ENCODE measurements at regions not wholly inside any gene's neighbourhood (a gene's known extent, or its start where the extent isn't known, plus 50 kb on each side); places are given as distances from the start of the nearest gene placed in this dataset.
"Not testable (repeated sequence)": the region's sequence is repeated elsewhere in the genome, so short reads cannot be mapped to it uniquely, and the experiment has no call there.

- Mint-ChIP-seq H3K27ac (no peak overlapping the region), H3K27me3 (ENCODE audit: low read depth) (peaks cover 2% of the 10 kb centered on the region), H3K36me3 (ENCODE audit: low read depth) (no peaks in the 10 kb centered on the region), H3K4me3 (no peak overlapping the region), H3K4me1 (ENCODE audit: low read depth) (peaks cover 18% of the 10 kb centered on the region), H3K9me3 (no peaks in the 10 kb centered on the region)
- CTCF ChIA-PET, result interaction anchor here (1.6 kb wide), 1 partner anchor 85 kb away, joined by 7 read pairs; no protein-coding TSS in a partner anchor
- no peak for DNase-seq
- intact Hi-C loops (cut with micrococcal nuclease), result no loop called here
Observed at GRCh38 chr17:6919158-6919557, 76.7 kb upstream of the ALOX12 start.

- CTCF ChIA-PET, result interaction anchor here (0.6 to 2.7 kb wide), 3 partner anchors 52 to 98 kb away, joined by 4 to 10 read pairs (median 4); no protein-coding TSS in a partner anchor
- peaks cover 27% of the 10 kb centered on the region for H3K4me1 Mint-ChIP-seq (ENCODE audit: low read depth)
- no peak overlapping the region for H3K4me3 Mint-ChIP-seq
- intact Hi-C loops (cut with micrococcal nuclease), result no loop called here
- H3K27me3 Mint-ChIP-seq (ENCODE audit: low read depth), result no peaks in the 10 kb centered on the region
- peaks cover 3% of the 10 kb centered on the region for H3K36me3 Mint-ChIP-seq (ENCODE audit: low read depth)
- H3K9me3 Mint-ChIP-seq, result peaks cover 3% of the 10 kb centered on the region
- H3K27ac Mint-ChIP-seq, result no peak overlapping the region
- no peak for DNase-seq
Observed at GRCh38 chr17:6923385-6923784, 72.5 kb upstream of the ALOX12 start.

GRCh38 chr17:6924208-6924607, 71.6 kb upstream of the ALOX12 start:
- intact Hi-C loops (cut with micrococcal nuclease), result no loop called here
- CTCF ChIA-PET, result interaction anchor here (0.6 to 2.7 kb wide), 2 partner anchors 51 to 80 kb away, joined by 4 to 10 read pairs; no protein-coding TSS in a partner anchor
- no peak for DNase-seq
- Mint-ChIP-seq H3K9me3 (peaks cover 3% of the 10 kb centered on the region), H3K27ac (no peak overlapping the region), H3K36me3 (ENCODE audit: low read depth) (peaks cover 3% of the 10 kb centered on the region), H3K4me3 (no peak overlapping the region), H3K27me3 (ENCODE audit: low read depth) (no peaks in the 10 kb centered on the region), H3K4me1 (ENCODE audit: low read depth) (peaks cover 27% of the 10 kb centered on the region)

- CTCF ChIA-PET, result interaction anchor here (1.8 to 3.6 kb wide), 3 partner anchors 12 to 78 kb away, joined by 6 to 26 read pairs (median 7); no protein-coding TSS in a partner anchor
- peaks cover 3% of the 10 kb centered on the region for H3K9me3 Mint-ChIP-seq
- intact Hi-C loops (cut with micrococcal nuclease), result no loop called here
Observed at GRCh38 chr17:6926667-6927066, 69.2 kb upstream of the ALOX12 start.

GRCh38 chr17:6927290-6928126, 68.3 kb upstream of the ALOX12 start:
- Mint-ChIP-seq H3K27ac (no peak overlapping the region), H3K9me3 (peaks cover 3% of the 10 kb centered on the region), H3K4me1 (ENCODE audit: low read depth) (peaks cover 23% of the 10 kb centered on the region), H3K4me3 (no peak overlapping the region), H3K27me3 (ENCODE audit: low read depth) (no peaks in the 10 kb centered on the region), H3K36me3 (ENCODE audit: low read depth) (peaks cover 3% of the 10 kb centered on the region)
- intact Hi-C loops (cut with micrococcal nuclease), result no loop called here
- DNase-seq, result no peak
- CTCF ChIA-PET, result interaction anchor here (1.8 to 3.6 kb wide), 3 partner anchors 12 to 77 kb away, joined by 6 to 26 read pairs (median 7); no protein-coding TSS in a partner anchor

More at GRCh38 chr17:6926667-6927066, 69.2 kb upstream of the ALOX12 start:
- H3K27me3 Mint-ChIP-seq (ENCODE audit: low read depth), result no peaks in the 10 kb centered on the region
- peaks cover 3% of the 10 kb centered on the region for H3K36me3 Mint-ChIP-seq (ENCODE audit: low read depth)
- DNase-seq, result no peak
- H3K4me1 Mint-ChIP-seq (ENCODE audit: low read depth), result peaks cover 27% of the 10 kb centered on the region
- H3K4me3 Mint-ChIP-seq, result no peak overlapping the region
- H3K27ac Mint-ChIP-seq, result no peak overlapping the region

GRCh38 chr17:6928193-6928592, 67.7 kb upstream of the ALOX12 start:
- peaks cover 3% of the 10 kb centered on the region for H3K36me3 Mint-ChIP-seq (ENCODE audit: low read depth)
- no peaks in the 10 kb centered on the region for H3K27me3 Mint-ChIP-seq (ENCODE audit: low read depth)
- intact Hi-C loops (cut with micrococcal nuclease), result no loop called here
- peaks cover 18% of the 10 kb centered on the region for H3K4me1 Mint-ChIP-seq (ENCODE audit: low read depth)
- no peak overlapping the region for H3K27ac Mint-ChIP-seq
- DNase-seq, result no peak
- H3K9me3 Mint-ChIP-seq, result peaks cover 3% of the 10 kb centered on the region
- H3K4me3 Mint-ChIP-seq, result no peak overlapping the region
- CTCF ChIA-PET, result interaction anchor here (0.7 to 3.6 kb wide), 4 partner anchors 13 to 1443 kb away, joined by 3 to 26 read pairs (median 4); no protein-coding TSS in a partner anchor

- intact Hi-C loops (cut with micrococcal nuclease), result no loop called here
- Mint-ChIP-seq H3K4me1 (ENCODE audit: low read depth) (peaks cover 9% of the 10 kb centered on the region), H3K4me3 (no peak overlapping the region), H3K27me3 (ENCODE audit: low read depth) (no peaks in the 10 kb centered on the region), H3K36me3 (ENCODE audit: low read depth) (peaks cover 6% of the 10 kb centered on the region), H3K9me3 (peaks cover 6% of the 10 kb centered on the region), H3K27ac (no peak overlapping the region)
- DNase-seq, result no peak
- CTCF ChIA-PET, result interaction anchor here (1.4 kb wide), 1 partner anchor 17 kb away, joined by 3 read pairs; no protein-coding TSS in a partner anchor
Observed at GRCh38 chr17:6930749-6931148, 65.1 kb upstream of the ALOX12 start.

GRCh38 chr17:6934544-6934943, 61.3 kb upstream of the ALOX12 start:
- H3K36me3 Mint-ChIP-seq (ENCODE audit: low read depth); H3K4me3 Mint-ChIP-seq; H3K9me3 Mint-ChIP-seq; H3K27ac Mint-ChIP-seq; DNase-seq; intact Hi-C loops (cut with micrococcal nuclease); H3K27me3 Mint-ChIP-seq (ENCODE audit: low read depth); H3K4me1 Mint-ChIP-seq (ENCODE audit: low read depth): not testable (repeated sequence)
- CTCF ChIA-PET, result interaction anchor here (2.6 kb wide), 1 partner anchor 20 kb away, joined by 7 read pairs; no protein-coding TSS in a partner anchor

- peak; percentile 45 for DNase-seq
- Mint-ChIP-seq H3K4me1 (ENCODE audit: low read depth) (peaks cover 11% of the 10 kb centered on the region), H3K4me3 (peak overlapping the region; percentile 64), H3K36me3 (ENCODE audit: low read depth) (peaks cover 6% of the 10 kb centered on the region), H3K27me3 (ENCODE audit: low read depth) (no peaks in the 10 kb centered on the region), H3K9me3 (peaks cover 6% of the 10 kb centered on the region), H3K27ac (peak overlapping the region; percentile 59)
- CTCF ChIA-PET, result interaction anchor here (1.5 kb wide), 1 partner anchor 26 kb away, joined by 3 read pairs; no protein-coding TSS in a partner anchor
- intact Hi-C loops (cut with micrococcal nuclease), result no loop called here
Observed at GRCh38 chr17:6936370-6937028, 59.4 kb upstream of the ALOX12 start.

- H3K27ac Mint-ChIP-seq, result no peak overlapping the region
- CTCF ChIA-PET, result interaction anchor here (2.2 kb wide), 1 partner anchor 23 kb away, joined by 5 read pairs; no protein-coding TSS in a partner anchor
- intact Hi-C loops (cut with micrococcal nuclease), result no loop called here
- H3K4me1 Mint-ChIP-seq (ENCODE audit: low read depth), result peaks cover 11% of the 10 kb centered on the region
- no peak for DNase-seq
- H3K36me3 Mint-ChIP-seq (ENCODE audit: low read depth), result peaks cover 4% of the 10 kb centered on the region
- no peak overlapping the region for H3K4me3 Mint-ChIP-seq
- H3K9me3 Mint-ChIP-seq, result peaks cover 6% of the 10 kb centered on the region
- H3K27me3 Mint-ChIP-seq (ENCODE audit: low read depth), result no peaks in the 10 kb centered on the region
Observed at GRCh38 chr17:6938637-6939036, 57.2 kb upstream of the ALOX12 start.

- CTCF ChIA-PET, result interaction anchor here (0.9 kb wide), 1 partner anchor 29 kb away, joined by 3 read pairs; no protein-coding TSS in a partner anchor
- Mint-ChIP-seq H3K9me3 (no peaks in the 10 kb centered on the region), H3K4me1 (ENCODE audit: low read depth) (peaks cover 11% of the 10 kb centered on the region), H3K27ac (peak overlapping the region; percentile 51), H3K4me3 (peak overlapping the region; percentile 65), H3K36me3 (ENCODE audit: low read depth) (no peaks in the 10 kb centered on the region), H3K27me3 (ENCODE audit: low read depth) (no peaks in the 10 kb centered on the region)
- peak; percentile 17 for DNase-seq
- intact Hi-C loops (cut with micrococcal nuclease), result no loop called here
Observed at GRCh38 chr17:6940186-6940649, 55.6 kb upstream of the ALOX12 start.

- intact Hi-C loops (cut with micrococcal nuclease), result no loop called here
- peaks cover 7% of the 10 kb centered on the region for H3K4me1 Mint-ChIP-seq (ENCODE audit: low read depth)
- no peaks in the 10 kb centered on the region for H3K9me3 Mint-ChIP-seq
- no peak overlapping the region for H3K4me3 Mint-ChIP-seq
- H3K36me3 Mint-ChIP-seq (ENCODE audit: low read depth), result no peaks in the 10 kb centered on the region
- DNase-seq, result no peak
- H3K27me3 Mint-ChIP-seq (ENCODE audit: low read depth), result no peaks in the 10 kb centered on the region
- H3K27ac Mint-ChIP-seq, result no peak overlapping the region
- CTCF ChIA-PET, result interaction anchor here (1.0 kb wide), 1 partner anchor 62 kb away, joined by 3 read pairs; no protein-coding TSS in a partner anchor
Observed at GRCh38 chr17:6941989-6942388, 53.9 kb upstream of the ALOX12 start.
